Endothelial cell (in vitro differentiated cells): ENCODE measurements at regions not wholly inside any gene's neighbourhood (a gene's known extent, or its start where the extent isn't known, plus 50 kb on each side); places are given as distances from the start of the nearest gene placed in this dataset.

Source experiments
- DNase-seq: peaks from one replicate; pipeline ENCODE4 v3.0.0; 2021; ENCODE audit warnings: low spot score
- H3K27ac Mint-ChIP-seq: one replicate; pipeline ENCODE4 v1.8.0; 2021; ENCODE audit warnings: mixed read lengths, inconsistent platforms; ENCODE audit not compliant: unreplicated experiment
- H3K27me3 Mint-ChIP-seq: one replicate; pipeline ENCODE4 v1.8.0; 2021; ENCODE audit warnings: mild to moderate bottlenecking, moderate library complexity, mixed read lengths, inconsistent platforms; ENCODE audit not compliant: unreplicated experiment
- H3K36me3 Mint-ChIP-seq: one replicate; pipeline ENCODE4 v1.8.0; 2021; ENCODE audit warnings: mild to moderate bottlenecking, low read depth, mixed read lengths, inconsistent platforms; ENCODE audit not compliant: unreplicated experiment
- H3K4me1 Mint-ChIP-seq: one replicate; pipeline ENCODE4 v1.8.0; 2021; ENCODE audit warnings: mild to moderate bottlenecking, mixed read lengths, inconsistent platforms; ENCODE audit not compliant: unreplicated experiment
- H3K4me3 Mint-ChIP-seq: one replicate; pipeline ENCODE4 v1.8.0; 2021; ENCODE audit warnings: mild to moderate bottlenecking, mixed read lengths, inconsistent platforms; ENCODE audit not compliant: unreplicated experiment
- H3K9me3 Mint-ChIP-seq: one replicate; pipeline ENCODE4 v1.8.0; 2021; ENCODE audit warnings: mixed read lengths, inconsistent platforms; ENCODE audit not compliant: unreplicated experiment
- TF ChIP-seq, protein P1 (sequence below): fragments of 200-600 bp; sonication (generic); IDR thresholded peaks from one replicate; pipeline ENCODE4 v1.5.0; 2021; ENCODE audit warnings: antibody characterized with exemption; ENCODE audit not compliant: unreplicated experiment

DNA sequence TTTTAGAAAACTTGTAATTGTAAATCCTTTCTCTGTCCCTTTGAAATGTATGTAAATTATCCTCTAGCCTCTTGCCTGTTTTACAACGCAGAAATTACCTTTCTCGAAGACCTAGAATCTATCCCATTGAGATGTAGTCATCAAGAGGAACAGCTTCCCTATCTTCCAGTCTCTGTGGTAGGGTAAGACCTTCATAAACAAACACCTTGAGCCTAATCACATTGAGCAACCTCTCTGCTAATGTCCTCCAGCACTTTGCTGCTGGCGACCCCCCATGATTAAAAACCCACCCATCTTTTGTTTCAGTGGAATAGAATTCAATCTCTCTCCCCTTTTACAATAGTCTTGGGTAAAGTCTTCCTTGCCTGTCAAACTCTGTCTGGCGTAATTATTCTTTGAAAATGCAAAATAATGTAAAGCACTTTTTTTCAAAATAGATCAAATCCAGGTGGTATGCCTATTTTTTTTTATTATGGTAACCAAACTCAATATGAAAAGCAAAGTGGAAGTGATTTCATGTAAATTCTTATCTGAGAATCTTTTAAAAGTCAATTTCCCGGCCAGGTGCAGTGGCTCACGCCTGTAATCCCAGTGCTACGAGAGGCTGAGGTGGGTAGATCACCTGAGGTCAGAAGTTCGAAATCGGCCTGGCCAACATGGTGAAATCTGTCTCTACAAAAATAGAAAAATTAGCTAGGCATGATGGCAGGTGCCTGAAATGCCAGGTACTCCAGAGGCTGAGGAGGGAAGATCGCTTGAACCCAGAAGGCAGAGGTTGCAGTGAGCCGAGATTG is 237.9 kb downstream of the GRXCR1 start:
- DNase-seq: no peak
- H3K9me3 Mint-ChIP-seq: no peaks in the 10 kb centered on the region
- H3K4me1 Mint-ChIP-seq: no peaks in the 10 kb centered on the region
- H3K27ac Mint-ChIP-seq: no peak overlapping the region
- H3K36me3 Mint-ChIP-seq: no peaks in the 10 kb centered on the region
- TF ChIP-seq, protein P1, sequence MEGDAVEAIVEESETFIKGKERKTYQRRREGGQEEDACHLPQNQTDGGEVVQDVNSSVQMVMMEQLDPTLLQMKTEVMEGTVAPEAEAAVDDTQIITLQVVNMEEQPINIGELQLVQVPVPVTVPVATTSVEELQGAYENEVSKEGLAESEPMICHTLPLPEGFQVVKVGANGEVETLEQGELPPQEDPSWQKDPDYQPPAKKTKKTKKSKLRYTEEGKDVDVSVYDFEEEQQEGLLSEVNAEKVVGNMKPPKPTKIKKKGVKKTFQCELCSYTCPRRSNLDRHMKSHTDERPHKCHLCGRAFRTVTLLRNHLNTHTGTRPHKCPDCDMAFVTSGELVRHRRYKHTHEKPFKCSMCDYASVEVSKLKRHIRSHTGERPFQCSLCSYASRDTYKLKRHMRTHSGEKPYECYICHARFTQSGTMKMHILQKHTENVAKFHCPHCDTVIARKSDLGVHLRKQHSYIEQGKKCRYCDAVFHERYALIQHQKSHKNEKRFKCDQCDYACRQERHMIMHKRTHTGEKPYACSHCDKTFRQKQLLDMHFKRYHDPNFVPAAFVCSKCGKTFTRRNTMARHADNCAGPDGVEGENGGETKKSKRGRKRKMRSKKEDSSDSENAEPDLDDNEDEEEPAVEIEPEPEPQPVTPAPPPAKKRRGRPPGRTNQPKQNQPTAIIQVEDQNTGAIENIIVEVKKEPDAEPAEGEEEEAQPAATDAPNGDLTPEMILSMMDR: no peak
- H3K27me3 Mint-ChIP-seq: no peaks in the 10 kb centered on the region
- no peak overlapping the region for H3K4me3 Mint-ChIP-seq

GRCh38 chr4:43132010-43132582 is 239.6 kb downstream of the GRXCR1 start:
- no peak overlapping the region for H3K27ac Mint-ChIP-seq

GRCh38 chr4:43133566-43133965 is 241.1 kb downstream of the GRXCR1 start:
- H3K4me3 Mint-ChIP-seq: no peak overlapping the region
- TF ChIP-seq, protein P1: no peak
- H3K4me1 Mint-ChIP-seq: no peaks in the 10 kb centered on the region
- H3K36me3 Mint-ChIP-seq: no peaks in the 10 kb centered on the region
- H3K27me3 Mint-ChIP-seq: no peaks in the 10 kb centered on the region
- no peaks in the 10 kb centered on the region for H3K9me3 Mint-ChIP-seq
- no peak overlapping the region for H3K27ac Mint-ChIP-seq
- no peak for DNase-seq

More at GRCh38 chr4:43132010-43132582, 239.6 kb downstream of the GRXCR1 start:
- Mint-ChIP-seq H3K4me3 (no peak overlapping the region), H3K27me3 (no peaks in the 10 kb centered on the region), H3K4me1 (no peaks in the 10 kb centered on the region), H3K36me3 (no peaks in the 10 kb centered on the region), H3K9me3 (no peaks in the 10 kb centered on the region)
- TF ChIP-seq, protein P1: peak; percentile 83
- peak; percentile 77 for DNase-seq

DNA sequence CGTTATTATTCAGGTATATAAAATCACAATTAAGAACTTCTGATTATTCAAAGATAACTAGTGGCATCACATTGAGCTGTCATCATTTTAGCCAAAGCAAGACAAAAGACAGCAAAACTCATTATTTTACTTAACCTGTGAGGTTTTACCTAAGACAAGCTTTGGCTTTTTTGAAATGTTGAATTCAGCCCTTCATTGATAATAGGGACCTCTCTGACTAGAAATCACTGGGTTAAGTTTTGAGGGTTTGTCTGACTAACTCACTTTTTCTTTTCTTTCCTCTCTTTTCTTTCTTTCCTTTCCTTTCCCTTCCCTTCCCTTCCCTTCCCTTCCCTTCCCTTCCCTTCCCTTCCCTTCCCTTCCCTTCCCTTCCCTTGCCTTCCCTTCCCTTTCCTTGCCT is 244.2 kb downstream of the GRXCR1 start:
- Mint-ChIP-seq H3K4me1 (no peaks in the 10 kb centered on the region), H3K4me3 (no peak overlapping the region), H3K36me3 (no peaks in the 10 kb centered on the region), H3K27me3 (no peaks in the 10 kb centered on the region), H3K27ac (no peak overlapping the region), H3K9me3 (no peaks in the 10 kb centered on the region)
- no peak for DNase-seq
- TF ChIP-seq, protein P1: no peak

DNA sequence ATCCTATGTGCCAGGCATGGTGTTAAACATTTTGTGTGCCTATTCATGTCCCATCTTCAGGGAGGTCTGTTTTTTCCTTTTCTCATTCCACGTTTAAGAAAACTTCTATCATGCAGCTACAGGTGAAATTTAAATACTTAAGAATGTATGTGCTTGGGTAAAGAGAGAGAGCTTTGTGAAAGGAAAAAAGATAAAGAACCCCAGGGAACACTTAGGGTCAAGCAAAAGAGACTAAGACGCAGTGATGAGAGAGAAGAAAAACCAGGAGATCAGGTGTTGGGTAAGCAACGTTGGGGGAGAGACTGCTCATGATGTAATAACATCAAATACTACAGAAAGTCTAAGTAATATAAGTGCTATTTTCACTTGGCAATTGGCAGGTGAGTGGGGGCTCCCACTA is 253.7 kb downstream of the GRXCR1 start:
- Mint-ChIP-seq H3K4me1 (no peaks in the 10 kb centered on the region), H3K27me3 (no peaks in the 10 kb centered on the region), H3K36me3 (no peaks in the 10 kb centered on the region), H3K27ac (no peak overlapping the region), H3K4me3 (no peak overlapping the region), H3K9me3 (no peaks in the 10 kb centered on the region)
- DNase-seq: no peak
- TF ChIP-seq, protein P1: no peak
